ENCODE measurements at regions not wholly inside any gene's neighbourhood (a gene's known extent, or its start where the extent isn't known, plus 50 kb on each side); places are given as distances from the start of the nearest gene placed in this dataset.

DNA sequence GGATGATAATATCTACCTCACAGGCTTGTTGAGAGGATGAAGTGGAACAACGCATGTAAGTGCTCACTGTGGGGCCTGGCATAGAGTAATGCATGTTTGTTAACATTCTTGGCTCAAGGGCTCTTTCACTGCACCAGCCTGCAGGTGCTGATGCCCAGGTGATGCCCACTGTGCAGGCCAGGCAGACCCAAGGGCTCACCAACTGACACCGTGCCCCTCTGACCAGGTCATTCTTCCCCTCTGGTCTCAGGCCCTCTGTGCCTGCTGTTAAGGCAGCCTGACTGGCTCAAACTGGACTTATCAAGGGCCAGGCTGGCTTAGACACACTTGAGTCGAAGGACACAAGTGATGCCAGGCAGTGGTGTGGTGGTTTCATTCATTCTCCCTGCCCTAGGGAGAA is 90.5 kb downstream of the PJA1 start:
- no peak overlapping the region for H3K27ac Mint-ChIP-seq
- no peaks in the 10 kb centered on the region for H3K4me1 Mint-ChIP-seq (ENCODE audit: low read depth)
- no peaks in the 10 kb centered on the region for H3K9me3 Mint-ChIP-seq
- no peaks in the 10 kb centered on the region for H3K36me3 Mint-ChIP-seq (ENCODE audit: low read depth)
- H3K27me3 Mint-ChIP-seq (ENCODE audit: low read depth), result no peaks in the 10 kb centered on the region
- H3K4me3 Mint-ChIP-seq, result no peak overlapping the region

DNA sequence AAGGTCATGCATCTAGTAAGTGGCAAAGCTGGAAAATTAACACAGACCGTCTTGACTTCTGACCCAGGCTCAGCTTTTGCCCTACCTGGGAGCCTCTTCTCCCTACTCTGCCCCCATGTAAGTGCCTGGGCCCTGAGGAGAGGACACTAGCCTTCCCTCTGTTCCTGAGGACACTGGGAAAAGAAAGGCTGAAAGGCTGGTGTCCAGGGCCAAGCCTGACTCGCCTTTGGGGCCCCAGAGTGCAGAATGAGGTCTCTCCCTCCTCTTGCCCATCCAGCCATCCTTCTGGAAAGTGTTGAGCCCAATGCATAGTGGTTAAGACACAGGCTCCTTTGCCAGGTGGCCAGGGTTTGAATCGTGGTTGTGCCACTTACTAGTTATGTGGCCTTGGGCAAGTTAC is 91.5 kb downstream of the PJA1 start:
- Mint-ChIP-seq H3K27ac (no peak overlapping the region), H3K27me3 (ENCODE audit: low read depth) (no peaks in the 10 kb centered on the region), H3K36me3 (ENCODE audit: low read depth) (no peaks in the 10 kb centered on the region), H3K9me3 (no peaks in the 10 kb centered on the region), H3K4me1 (ENCODE audit: low read depth) (no peaks in the 10 kb centered on the region), H3K4me3 (no peak overlapping the region)

DNA sequence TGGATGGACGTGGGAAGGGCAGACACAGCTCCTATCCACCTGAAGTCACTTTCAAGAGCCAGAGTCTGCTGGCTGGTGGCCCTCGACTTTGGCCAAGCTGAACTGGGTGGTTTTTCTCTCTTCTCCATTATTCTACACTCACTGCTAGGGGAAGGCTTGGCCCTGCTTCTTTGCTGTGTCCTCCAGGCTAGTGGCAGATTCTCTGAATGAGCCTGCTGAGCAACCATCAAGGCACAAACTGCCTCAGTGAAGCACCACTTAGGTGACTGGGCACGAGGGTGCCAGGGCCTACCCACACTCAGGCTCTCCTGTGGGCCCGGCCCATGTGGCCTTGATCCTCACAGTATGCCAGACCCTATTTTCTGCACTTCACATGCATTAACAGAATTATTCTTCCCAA is 92.0 kb downstream of the PJA1 start:
- H3K4me1 Mint-ChIP-seq (ENCODE audit: low read depth), result no peaks in the 10 kb centered on the region
- no peaks in the 10 kb centered on the region for H3K27me3 Mint-ChIP-seq (ENCODE audit: low read depth)
- no peak overlapping the region for H3K4me3 Mint-ChIP-seq
- no peaks in the 10 kb centered on the region for H3K36me3 Mint-ChIP-seq (ENCODE audit: low read depth)
- no peaks in the 10 kb centered on the region for H3K9me3 Mint-ChIP-seq
- H3K27ac Mint-ChIP-seq, result no peak overlapping the region

DNA sequence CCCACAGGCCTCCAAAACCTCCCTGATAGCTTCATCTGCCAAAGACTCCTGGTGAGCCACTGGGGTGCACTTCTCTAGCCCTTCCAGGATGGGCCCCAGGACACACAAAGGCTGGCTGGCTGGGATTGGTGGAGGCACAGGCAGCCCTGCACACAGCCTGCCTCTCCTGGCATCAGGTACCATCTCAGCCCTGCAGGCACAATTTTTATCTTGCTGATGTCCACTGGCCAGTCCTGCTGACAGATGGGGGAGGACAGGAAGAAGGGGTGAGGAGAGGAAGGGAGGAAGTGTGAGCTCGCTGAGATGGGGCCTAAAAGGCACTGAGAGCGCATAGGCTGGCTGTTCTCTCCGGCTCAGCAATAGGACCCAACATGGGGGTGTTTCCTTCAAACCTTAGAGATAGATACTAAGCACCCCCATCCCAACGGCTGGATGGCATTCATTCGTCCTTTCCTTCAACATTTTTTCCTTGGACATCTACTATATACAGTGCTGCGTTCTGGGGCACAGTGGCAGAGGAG is 92.7 kb downstream of the PJA1 start:
- H3K36me3 Mint-ChIP-seq (ENCODE audit: low read depth), result no peaks in the 10 kb centered on the region
- H3K27me3 Mint-ChIP-seq (ENCODE audit: low read depth), result no peaks in the 10 kb centered on the region
- H3K9me3 Mint-ChIP-seq, result no peaks in the 10 kb centered on the region
- H3K4me1 Mint-ChIP-seq (ENCODE audit: low read depth), result no peaks in the 10 kb centered on the region
- H3K4me3 Mint-ChIP-seq, result no peak overlapping the region
- no peak overlapping the region for H3K27ac Mint-ChIP-seq

GRCh38 chrX:69070949-69071650 is 94.2 kb downstream of the PJA1 start:
- no peaks in the 10 kb centered on the region for H3K36me3 Mint-ChIP-seq (ENCODE audit: low read depth)
- H3K4me3 Mint-ChIP-seq, result no peak overlapping the region
- no peaks in the 10 kb centered on the region for H3K9me3 Mint-ChIP-seq
- no peaks in the 10 kb centered on the region for H3K27me3 Mint-ChIP-seq (ENCODE audit: low read depth)
- H3K27ac Mint-ChIP-seq, result no peak overlapping the region
- H3K4me1 Mint-ChIP-seq (ENCODE audit: low read depth), result no peaks in the 10 kb centered on the region

DNA sequence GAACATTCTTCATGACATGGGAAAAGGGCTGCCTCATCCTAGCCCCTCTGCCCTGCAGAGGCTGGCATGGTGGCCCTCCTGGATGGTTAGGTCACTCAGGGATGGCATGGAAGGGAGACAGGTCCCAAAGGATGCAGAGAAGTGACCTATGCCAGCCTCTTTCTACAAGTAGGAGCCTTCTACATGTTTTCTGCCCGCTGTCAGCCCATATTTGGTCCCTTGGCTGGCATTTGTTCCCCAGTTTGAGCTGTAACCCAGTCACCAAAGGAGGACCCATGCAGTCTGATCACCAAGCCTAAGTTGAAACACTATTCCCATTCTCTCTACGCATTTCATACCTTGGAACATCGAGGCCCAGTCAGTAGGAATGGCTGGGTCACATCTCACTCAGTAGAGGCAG is 95.4 kb downstream of the PJA1 start:
- Mint-ChIP-seq H3K4me1 (ENCODE audit: low read depth) (no peaks in the 10 kb centered on the region), H3K9me3 (no peaks in the 10 kb centered on the region), H3K36me3 (ENCODE audit: low read depth) (no peaks in the 10 kb centered on the region), H3K27ac (no peak overlapping the region), H3K4me3 (no peak overlapping the region), H3K27me3 (ENCODE audit: low read depth) (no peaks in the 10 kb centered on the region)

DNA sequence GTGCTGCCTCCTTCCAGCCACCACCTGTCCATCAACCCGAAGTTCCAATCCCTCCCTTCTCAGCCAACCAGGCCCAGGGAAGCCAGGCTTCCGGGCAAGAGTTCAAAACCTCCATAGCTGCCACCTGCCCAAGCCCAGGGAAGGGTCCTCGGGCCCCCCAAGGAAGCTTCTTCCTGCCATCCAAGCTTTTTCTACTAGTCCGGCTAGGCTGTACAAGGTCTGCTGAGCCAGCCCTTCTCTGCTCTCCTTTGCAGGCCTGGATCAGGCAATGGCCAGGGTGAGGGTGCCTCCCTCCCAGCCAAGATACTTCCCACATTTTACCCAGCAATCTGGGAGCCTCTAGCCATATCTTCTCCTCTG is 96.2 kb downstream of the PJA1 start:
- H3K9me3 Mint-ChIP-seq, result no peaks in the 10 kb centered on the region
- H3K4me3 Mint-ChIP-seq, result no peak overlapping the region
- H3K27me3 Mint-ChIP-seq (ENCODE audit: low read depth), result no peaks in the 10 kb centered on the region
- H3K4me1 Mint-ChIP-seq (ENCODE audit: low read depth), result no peaks in the 10 kb centered on the region
- no peak overlapping the region for H3K27ac Mint-ChIP-seq
- H3K36me3 Mint-ChIP-seq (ENCODE audit: low read depth), result no peaks in the 10 kb centered on the region

GRCh38 chrX:69068301-69069085 is 96.8 kb downstream of the PJA1 start:
- H3K27me3 Mint-ChIP-seq (ENCODE audit: low read depth), result no peaks in the 10 kb centered on the region
- H3K27ac Mint-ChIP-seq, result no peak overlapping the region
- no peak overlapping the region for H3K4me3 Mint-ChIP-seq

DNA sequence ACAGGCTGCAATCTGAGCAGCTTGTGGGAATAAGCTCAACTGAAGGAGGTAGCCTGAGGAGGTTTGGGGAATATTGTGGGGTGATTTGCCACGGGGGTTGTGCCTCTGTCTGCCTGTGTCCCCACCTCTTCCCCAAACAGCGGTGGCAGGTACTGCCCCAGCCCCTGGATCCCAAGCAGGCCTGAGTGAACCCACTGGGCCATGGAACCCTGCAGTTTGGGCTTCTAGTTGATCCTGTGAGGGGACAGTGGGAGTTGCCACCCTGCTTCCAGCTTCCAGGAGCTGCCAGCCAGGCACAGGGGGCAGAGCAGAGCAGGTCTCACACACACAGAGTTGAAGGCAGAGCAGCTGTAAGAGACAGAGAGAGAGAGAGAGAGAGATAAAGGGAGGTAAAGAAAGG is 97.4 kb downstream of the PJA1 start:
- H3K27ac Mint-ChIP-seq, result no peak overlapping the region
- H3K4me1 Mint-ChIP-seq (ENCODE audit: low read depth), result no peaks in the 10 kb centered on the region
- no peaks in the 10 kb centered on the region for H3K27me3 Mint-ChIP-seq (ENCODE audit: low read depth)
- no peaks in the 10 kb centered on the region for H3K9me3 Mint-ChIP-seq
- no peaks in the 10 kb centered on the region for H3K36me3 Mint-ChIP-seq (ENCODE audit: low read depth)
- no peak overlapping the region for H3K4me3 Mint-ChIP-seq

More at GRCh38 chrX:69068301-69069085, 96.8 kb downstream of the PJA1 start:
- Mint-ChIP-seq H3K9me3 (no peaks in the 10 kb centered on the region), H3K36me3 (ENCODE audit: low read depth) (no peaks in the 10 kb centered on the region), H3K4me1 (ENCODE audit: low read depth) (no peaks in the 10 kb centered on the region)

DNA sequence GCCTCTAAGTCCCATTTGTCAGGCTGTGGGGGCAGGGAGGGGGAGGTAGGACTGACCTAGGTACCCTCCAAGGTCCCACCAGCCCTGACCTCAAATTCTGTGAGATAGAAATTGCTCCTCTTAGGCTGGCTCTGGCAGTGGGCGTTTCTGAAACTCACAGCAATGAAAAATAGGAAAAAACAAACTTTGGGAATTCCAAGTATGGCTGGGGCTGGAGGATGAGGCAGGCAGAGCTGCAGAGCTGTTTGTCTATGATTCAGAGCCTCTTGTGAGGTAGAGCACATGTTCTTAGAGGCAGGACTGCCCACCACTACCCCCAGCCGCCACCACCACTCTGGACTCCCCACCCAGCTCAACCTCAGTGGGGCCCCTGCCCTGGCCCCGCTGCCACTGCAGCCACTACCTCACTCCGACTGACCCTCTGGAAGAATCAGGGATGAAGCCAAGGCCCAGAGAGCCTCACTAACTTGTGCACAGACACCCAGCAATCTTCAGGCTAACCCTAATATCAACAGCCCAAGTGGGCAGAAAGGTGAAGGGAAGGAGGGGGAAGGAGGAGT is 98.2 kb downstream of the PJA1 start:
- no peaks in the 10 kb centered on the region for H3K27me3 Mint-ChIP-seq (ENCODE audit: low read depth)
- H3K27ac Mint-ChIP-seq, result no peak overlapping the region
- H3K4me1 Mint-ChIP-seq (ENCODE audit: low read depth), result no peaks in the 10 kb centered on the region
- no peaks in the 10 kb centered on the region for H3K36me3 Mint-ChIP-seq (ENCODE audit: low read depth)
- no peaks in the 10 kb centered on the region for H3K9me3 Mint-ChIP-seq
- no peak overlapping the region for H3K4me3 Mint-ChIP-seq

GRCh38 chrX:69066021-69066757 is 99.1 kb downstream of the PJA1 start:
- H3K27ac Mint-ChIP-seq, result no peak overlapping the region
- no peaks in the 10 kb centered on the region for H3K36me3 Mint-ChIP-seq (ENCODE audit: low read depth)
- no peak overlapping the region for H3K4me3 Mint-ChIP-seq
- no peaks in the 10 kb centered on the region for H3K9me3 Mint-ChIP-seq
- H3K4me1 Mint-ChIP-seq (ENCODE audit: low read depth), result no peaks in the 10 kb centered on the region
- H3K27me3 Mint-ChIP-seq (ENCODE audit: low read depth), result no peaks in the 10 kb centered on the region

DNA sequence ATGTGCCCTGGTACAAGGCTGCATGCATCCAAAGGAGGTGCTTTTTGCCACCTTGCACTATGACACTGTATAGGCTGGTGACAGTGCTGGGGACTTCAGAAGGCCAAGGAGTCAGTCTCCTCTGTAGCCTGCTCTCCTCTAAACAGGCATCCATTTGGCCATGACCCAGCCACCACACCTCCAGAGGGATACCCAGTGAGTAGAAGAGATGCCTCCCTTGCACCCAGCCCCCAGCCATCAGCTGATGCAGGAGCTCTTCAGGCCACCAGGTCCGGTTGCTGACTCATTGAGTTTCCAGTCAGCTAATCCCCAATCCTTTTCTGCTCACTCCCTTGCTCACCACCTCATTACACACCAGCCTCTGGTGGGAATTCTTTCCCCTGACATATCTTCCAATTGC is 99.8 kb downstream of the PJA1 start:
- no peaks in the 10 kb centered on the region for H3K9me3 Mint-ChIP-seq
- H3K4me3 Mint-ChIP-seq, result no peak overlapping the region
- H3K27me3 Mint-ChIP-seq (ENCODE audit: low read depth), result no peaks in the 10 kb centered on the region
- no peaks in the 10 kb centered on the region for H3K36me3 Mint-ChIP-seq (ENCODE audit: low read depth)
- H3K4me1 Mint-ChIP-seq (ENCODE audit: low read depth), result no peaks in the 10 kb centered on the region
- H3K27ac Mint-ChIP-seq, result no peak overlapping the region

GRCh38 chrX:69063486-69063885 is 101.8 kb downstream of the PJA1 start:
- Mint-ChIP-seq H3K27ac (no peak overlapping the region), H3K4me1 (ENCODE audit: low read depth) (no peaks in the 10 kb centered on the region), H3K27me3 (ENCODE audit: low read depth) (no peaks in the 10 kb centered on the region), H3K9me3 (no peaks in the 10 kb centered on the region), H3K36me3 (ENCODE audit: low read depth) (no peaks in the 10 kb centered on the region), H3K4me3 (no peak overlapping the region)

- no peaks in the 10 kb centered on the region for H3K27me3 Mint-ChIP-seq (ENCODE audit: low read depth)
- H3K36me3 Mint-ChIP-seq (ENCODE audit: low read depth), result no peaks in the 10 kb centered on the region
- no peak overlapping the region for H3K4me3 Mint-ChIP-seq
- H3K9me3 Mint-ChIP-seq, result no peaks in the 10 kb centered on the region
- no peaks in the 10 kb centered on the region for H3K4me1 Mint-ChIP-seq (ENCODE audit: low read depth)
- H3K27ac Mint-ChIP-seq, result no peak overlapping the region
These were observed 102.8 kb downstream of the PJA1 start for GRCh38 chrX:69062493-69062892.
